Colonic mucosa (tissue), 4 donors: ENCODE measurements at regions not wholly inside any gene's neighbourhood (a gene's known extent, or its start where the extent isn't known, plus 50 kb on each side); places are given as distances from the start of the nearest gene placed in this dataset.

Source experiments
- DNase-seq: peaks from one replicate; pipeline ENCODE4 v3.0.0-alpha.2; 2020
- H3K27ac ChIP-seq: fragments of 200-600 bp; one replicate; pipeline ENCODE4 v1.8.0; 2021
- H3K27me3 ChIP-seq: fragments of 200-600 bp; one replicate; pipeline ENCODE4 v1.8.0; 2021
- H3K36me3 ChIP-seq: fragments of 200-600 bp; one replicate; pipeline ENCODE4 v1.8.0; 2021
- H3K4me1 ChIP-seq: fragments of 200-600 bp; one replicate; pipeline ENCODE4 v1.8.0; 2021; ENCODE audit warnings: mild to moderate bottlenecking
- H3K4me3 ChIP-seq: fragments of 200-600 bp; one replicate; pipeline ENCODE4 v1.8.0; 2021
- H3K9ac ChIP-seq, 2 donors: one replicate each; pipeline ENCODE4 v1.7.0; 2013; ENCODE audit warnings: control low read depth in 2 of 2, low read depth in 2 of 2, low read length in 2 of 2
- H3K9me3 ChIP-seq: fragments of 200-600 bp; one replicate; pipeline ENCODE4 v1.8.0; 2021
- CTCF ChIP-seq: fragments of 200-600 bp; IDR thresholded peaks from one replicate; pipeline ENCODE4 v1.8.0; 2022; ENCODE audit warnings: antibody characterized with exemption, mild to moderate bottlenecking
- intact Hi-C: fragments of 100-400 bp; cut with DNase I; formaldehyde crosslinking; loops from one replicate; pipeline ENCODE4 v1.14.1; 2022
- donor health status: healthy.
- donor health status: DM: no; HTN: no; CAD: no.
- donor health status: DM: no; HTN: no; CAD: no.

GRCh38 chr6:11357285-11357684, 124.8 kb upstream of the NEDD9 start:
- Histone ChIP-seq H3K9ac (peak overlapping the region in 1 of 2 donors; percentile 36), H3K27ac (peak overlapping the region; percentile 71), H3K27me3 (no peaks in the 10 kb centered on the region), H3K4me3 (no peak overlapping the region), H3K36me3 (no peaks in the 10 kb centered on the region), H3K9me3 (no peaks in the 10 kb centered on the region), H3K4me1 (peaks cover 12% of the 10 kb centered on the region)
- no peak for DNase-seq
- TF ChIP-seq CTCF: no peak
- intact Hi-C loops: no loop called here

- peak overlapping the region; percentile 71 for H3K27ac ChIP-seq
- intact Hi-C loops: no loop called here
- no peak for TF ChIP-seq CTCF
- H3K4me3 ChIP-seq: no peak overlapping the region
- peaks cover 12% of the 10 kb centered on the region for H3K4me1 ChIP-seq
- DNase-seq: peak; percentile 67
- H3K36me3 ChIP-seq: no peaks in the 10 kb centered on the region
- H3K27me3 ChIP-seq: no peaks in the 10 kb centered on the region
- H3K9ac ChIP-seq: peak overlapping the region in 1 of 2 donors; percentile 36
- no peaks in the 10 kb centered on the region for H3K9me3 ChIP-seq
These were observed 124.1 kb upstream of the NEDD9 start for GRCh38 chr6:11356404-11357155.

- Histone ChIP-seq H3K9ac (no peak overlapping the region), H3K36me3 (no peaks in the 10 kb centered on the region), H3K27ac (peak overlapping the region; percentile 34), H3K4me3 (no peak overlapping the region), H3K27me3 (no peaks in the 10 kb centered on the region), H3K4me1 (peaks cover 12% of the 10 kb centered on the region), H3K9me3 (no peaks in the 10 kb centered on the region)
- intact Hi-C loops: no loop called here
- no peak for DNase-seq
- TF ChIP-seq CTCF: no peak
These were observed 121.5 kb upstream of the NEDD9 start for GRCh38 chr6:11353921-11354389.

- Histone ChIP-seq H3K9ac (no peak overlapping the region), H3K27me3 (no peaks in the 10 kb centered on the region), H3K9me3 (no peaks in the 10 kb centered on the region), H3K4me1 (no peaks in the 10 kb centered on the region), H3K36me3 (no peaks in the 10 kb centered on the region), H3K27ac (no peak overlapping the region), H3K4me3 (no peak overlapping the region)
- DNase-seq: no peak
- no peak for TF ChIP-seq CTCF
- intact Hi-C loops: no loop called here
These were observed 117.8 kb upstream of the NEDD9 start for GRCh38 chr6:11350294-11350693.

- Histone ChIP-seq H3K9me3 (no peaks in the 10 kb centered on the region), H3K36me3 (no peaks in the 10 kb centered on the region), H3K27ac (no peak overlapping the region), H3K27me3 (no peaks in the 10 kb centered on the region), H3K9ac (no peak overlapping the region), H3K4me3 (no peak overlapping the region), H3K4me1 (no peaks in the 10 kb centered on the region)
- no peak for TF ChIP-seq CTCF
- intact Hi-C loops: no loop called here
- no peak for DNase-seq
These were observed 117.4 kb upstream of the NEDD9 start for GRCh38 chr6:11349880-11350279.
